BJ (cell line): ENCODE measurements at regions not wholly inside any gene's neighbourhood (a gene's known extent, or its start where the extent isn't known, plus 50 kb on each side); places are given as distances from the start of the nearest gene placed in this dataset.

Experiments used
- CTCF ChIA-PET: fragments of 350-600 bp; formaldehyde crosslinking; extraction: SDS; loops from one replicate; lab custom pipeline; 2021; ENCODE audit warnings: antibody characterized with exemption, inconsistent platforms; lab: Yijun Ruan, JAX
- POLR2A ChIA-PET: fragments of 300-600 bp; sonication (Branson Sonifier 250); formaldehyde crosslinking; extraction: SDS; loops from one replicate; lab custom pipeline; 2021; ENCODE audit warnings: antibody characterized with exemption; lab: Charles Lee
- DNase-seq: peaks from one replicate; pipeline ENCODE4 v3.0.0-alpha.2; 2011; ENCODE audit warnings: low read depth
- H3K27me3 ChIP-seq: 2 replicates; pipeline ENCODE4 v1.6.0; 2011; ENCODE audit warnings: low read length; ENCODE audit not compliant: control insufficient read depth, insufficient read depth
- H3K36me3 ChIP-seq: 2 replicates; pipeline ENCODE4 v1.5.1; 2011; ENCODE audit warnings: low read length; ENCODE audit not compliant: control insufficient read depth, insufficient read depth
- H3K4me3 ChIP-seq: 2 replicates; pipeline ENCODE4 v1.5.1; 2011; ENCODE audit warnings: low read depth, mild to moderate bottlenecking, control low read depth, low read length
- TF ChIP-seq, protein P1 (sequence below): IDR thresholded peaks from 2 replicates; pipeline ENCODE4 v1.5.1; 2011; ENCODE audit warnings: low read depth, mild to moderate bottlenecking, control low read depth, inconsistent platforms, low read length, moderate library complexity; ENCODE audit not compliant: insufficient read depth

GRCh38 chr9:75417471-75417870, 329.2 kb downstream of the OSTF1 start:
- Histone ChIP-seq H3K27me3 (no peaks in the 10 kb centered on the region), H3K36me3 (no peaks in the 10 kb centered on the region), H3K4me3 (no peak overlapping the region)
- CTCF ChIA-PET = no interaction called here
- TF ChIP-seq, protein P1, sequence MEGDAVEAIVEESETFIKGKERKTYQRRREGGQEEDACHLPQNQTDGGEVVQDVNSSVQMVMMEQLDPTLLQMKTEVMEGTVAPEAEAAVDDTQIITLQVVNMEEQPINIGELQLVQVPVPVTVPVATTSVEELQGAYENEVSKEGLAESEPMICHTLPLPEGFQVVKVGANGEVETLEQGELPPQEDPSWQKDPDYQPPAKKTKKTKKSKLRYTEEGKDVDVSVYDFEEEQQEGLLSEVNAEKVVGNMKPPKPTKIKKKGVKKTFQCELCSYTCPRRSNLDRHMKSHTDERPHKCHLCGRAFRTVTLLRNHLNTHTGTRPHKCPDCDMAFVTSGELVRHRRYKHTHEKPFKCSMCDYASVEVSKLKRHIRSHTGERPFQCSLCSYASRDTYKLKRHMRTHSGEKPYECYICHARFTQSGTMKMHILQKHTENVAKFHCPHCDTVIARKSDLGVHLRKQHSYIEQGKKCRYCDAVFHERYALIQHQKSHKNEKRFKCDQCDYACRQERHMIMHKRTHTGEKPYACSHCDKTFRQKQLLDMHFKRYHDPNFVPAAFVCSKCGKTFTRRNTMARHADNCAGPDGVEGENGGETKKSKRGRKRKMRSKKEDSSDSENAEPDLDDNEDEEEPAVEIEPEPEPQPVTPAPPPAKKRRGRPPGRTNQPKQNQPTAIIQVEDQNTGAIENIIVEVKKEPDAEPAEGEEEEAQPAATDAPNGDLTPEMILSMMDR = no peak
- POLR2A ChIA-PET = no interaction called here
- no peak for DNase-seq

- Histone ChIP-seq H3K4me3 (no peak overlapping the region), H3K27me3 (no peaks in the 10 kb centered on the region), H3K36me3 (no peaks in the 10 kb centered on the region)
- TF ChIP-seq, protein P1 = no peak
- CTCF ChIA-PET = no interaction called here
- POLR2A ChIA-PET = no interaction called here
- DNase-seq = no peak
Measured at GRCh38 chr9:75418518-75418917, 330.2 kb downstream of the OSTF1 start.

DNA sequence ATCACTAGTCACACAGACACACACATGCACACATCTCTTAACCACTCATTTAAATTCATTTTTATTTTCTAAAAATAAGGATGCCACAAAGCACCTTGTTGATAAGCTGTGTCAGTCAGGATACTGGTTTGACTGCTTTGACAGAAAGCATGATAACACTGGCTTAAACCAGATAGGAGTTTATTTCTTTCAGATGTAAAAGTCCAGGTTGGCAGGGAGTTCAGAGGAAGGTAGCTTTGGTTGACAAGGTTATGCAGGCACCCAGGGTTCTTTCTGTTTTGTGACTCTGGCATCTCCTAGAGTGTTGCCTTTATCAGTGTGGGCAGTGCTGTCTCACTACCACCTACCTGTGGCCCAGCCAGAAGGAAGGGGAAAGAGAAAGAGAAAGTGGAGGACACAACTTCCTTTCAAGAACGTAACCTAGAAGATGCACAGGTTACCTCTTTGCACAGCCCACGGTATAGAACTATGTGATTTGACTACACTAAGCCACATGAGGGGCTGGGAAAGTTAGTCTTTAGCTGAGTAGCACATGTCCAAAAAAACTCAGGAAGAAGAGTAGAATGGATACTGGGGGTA, 334.7 kb downstream of the OSTF1 start:
- Histone ChIP-seq H3K36me3 (no peaks in the 10 kb centered on the region), H3K4me3 (no peak overlapping the region), H3K27me3 (no peaks in the 10 kb centered on the region)
- TF ChIP-seq, protein P1 = no peak
- no peak for DNase-seq
- POLR2A ChIA-PET = no interaction called here
- CTCF ChIA-PET = no interaction called here

GRCh38 chr9:75429531-75430475, 341.5 kb downstream of the OSTF1 start:
- DNase-seq = no peak
- no peak overlapping the region for H3K4me3 ChIP-seq
- H3K36me3 ChIP-seq = no peaks in the 10 kb centered on the region
- no peaks in the 10 kb centered on the region for H3K27me3 ChIP-seq
- ChIA-PET POLR2A (no interaction called here), CTCF (no interaction called here)
- TF ChIP-seq, protein P1 = no peak

DNA sequence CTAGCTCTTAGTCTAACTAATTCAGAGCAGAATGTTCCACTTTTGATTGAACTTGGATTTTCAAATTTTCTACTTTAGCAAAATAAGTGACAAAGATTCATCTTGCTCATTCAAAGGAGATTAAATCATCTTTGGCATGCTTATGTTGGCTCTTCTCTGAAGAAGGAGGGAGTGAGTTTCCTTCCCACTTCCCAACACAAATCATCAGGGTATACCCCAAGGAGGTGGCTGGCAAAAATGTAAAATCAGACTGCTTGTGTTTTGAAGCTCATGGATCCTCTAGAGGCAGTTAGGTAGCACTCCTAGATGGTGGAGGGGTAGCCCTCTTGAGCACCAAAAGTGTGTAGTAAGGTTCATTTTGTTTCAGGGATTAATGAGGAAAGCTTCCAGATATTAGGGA, 343.1 kb downstream of the OSTF1 start:
- no peak for DNase-seq
- ChIA-PET POLR2A (no interaction called here), CTCF (no interaction called here)
- H3K4me3 ChIP-seq = no peak overlapping the region
- H3K36me3 ChIP-seq = no peaks in the 10 kb centered on the region
- TF ChIP-seq, protein P1 = no peak
- no peaks in the 10 kb centered on the region for H3K27me3 ChIP-seq
